GM21717 (cell line): ENCODE measurements at regions not wholly inside any gene's neighbourhood (a gene's known extent, or its start where the extent isn't known, plus 50 kb on each side); places are given as distances from the start of the nearest gene placed in this dataset.

Source experiments
- ATAC-seq: cut with Tn5 transposase; IDR thresholded peaks from one replicate; pipeline ENCODE4 v1.9.1; 2021; ENCODE audit warnings: mild to moderate bottlenecking, moderate library complexity; ENCODE audit not compliant: unreplicated experiment

GRCh38 chr6:134720353-134721059 lies 229.4 kb downstream of the ALDH8A1 start:
- no peak for ATAC-seq

GRCh38 chr6:134719911-134720310 lies 230.0 kb downstream of the ALDH8A1 start:
- no peak for ATAC-seq

- ATAC-seq = no peak
Observed at GRCh38 chr6:134719286-134719685, 230.6 kb downstream of the ALDH8A1 start.

- ATAC-seq = no peak
Observed at GRCh38 chr6:134714679-134715078, 235.2 kb downstream of the ALDH8A1 start.

GRCh38 chr6:134714113-134714512 lies 235.8 kb downstream of the ALDH8A1 start:
- no peak for ATAC-seq

GRCh38 chr6:134712311-134712710 lies 237.6 kb downstream of the ALDH8A1 start:
- no peak for ATAC-seq

- no peak for ATAC-seq
Observed at GRCh38 chr6:134708079-134708478, 241.8 kb downstream of the ALDH8A1 start.

GRCh38 chr6:134707342-134708031 lies 242.4 kb downstream of the ALDH8A1 start:
- ATAC-seq = no peak

GRCh38 chr6:134706806-134707205 lies 243.1 kb downstream of the ALDH8A1 start:
- ATAC-seq = no peak

GRCh38 chr6:134706153-134706552 lies 243.7 kb downstream of the ALDH8A1 start:
- ATAC-seq = no peak

GRCh38 chr6:134703206-134703605 lies 246.7 kb downstream of the ALDH8A1 start:
- ATAC-seq = no peak

- no peak for ATAC-seq
Observed at GRCh38 chr6:134702279-134702678, 247.6 kb downstream of the ALDH8A1 start.

GRCh38 chr6:134701301-134701700 lies 248.6 kb downstream of the ALDH8A1 start:
- ATAC-seq = no peak

GRCh38 chr6:134698228-134698627 lies 251.7 kb downstream of the ALDH8A1 start:
- no peak for ATAC-seq

- no peak for ATAC-seq
Observed at GRCh38 chr6:134692008-134692407, 257.9 kb downstream of the ALDH8A1 start.

- no peak for ATAC-seq
Observed at GRCh38 chr6:134691180-134691579, 258.7 kb downstream of the ALDH8A1 start.

- no peak for ATAC-seq
Observed at GRCh38 chr6:134690048-134690447, 259.9 kb downstream of the ALDH8A1 start.

GRCh38 chr6:134689641-134690040 lies 260.3 kb downstream of the ALDH8A1 start:
- ATAC-seq = no peak

GRCh38 chr6:134689177-134689576 lies 260.7 kb downstream of the ALDH8A1 start:
- no peak for ATAC-seq

GRCh38 chr6:134686071-134686470 lies 263.8 kb downstream of the ALDH8A1 start:
- no peak for ATAC-seq

- no peak for ATAC-seq
Observed at GRCh38 chr6:134684423-134684795, 265.5 kb downstream of the ALDH8A1 start.

GRCh38 chr6:134683783-134684422 lies 266.0 kb downstream of the ALDH8A1 start:
- no peak for ATAC-seq
